ENCODE measurements at regions not wholly inside any gene's neighbourhood (a gene's known extent, or its start where the extent isn't known, plus 50 kb on each side); places are given as distances from the start of the nearest gene placed in this dataset.

GRCh38 chr12:96141216-96141912 is 52.8 kb upstream of the ELK3 start:
- Histone ChIP-seq H3K4me1 (ENCODE audit: insufficient read depth, low read length) (no peaks in the 10 kb centered on the region), H3K27me3 (ENCODE audit: low read length) (no peaks in the 10 kb centered on the region), H3K36me3 (ENCODE audit: low read depth, low read length) (no peaks in the 10 kb centered on the region), H3K4me3 (ENCODE audit: low read length) (no peak overlapping the region), H3K9me3 (ENCODE audit: low read length) (no peaks in the 10 kb centered on the region), H3K79me2 (ENCODE audit: low read length) (no peaks in the 10 kb centered on the region), H3F3A (ENCODE audit: low read length, unreplicated experiment) (no peaks in the 10 kb centered on the region), H2AFZ (ENCODE audit: low read length) (no peak overlapping the region), H3K9me2 (replicated peaks; ENCODE audit: low read length) (no peaks in the 10 kb centered on the region), H4K20me1 (ENCODE audit: low read length) (no peaks in the 10 kb centered on the region), H3K9ac (ENCODE audit: low read length) (no peak overlapping the region), H3K4me2 (ENCODE audit: low read length) (no peak overlapping the region), H3K27ac (ENCODE audit: low read length) (no peak overlapping the region)
- ATAC-seq (no peak), DNase-seq (no peak)
- ChIA-PET CTCF (no interaction called here), POLR2A (ENCODE audit: unreplicated experiment) (interaction anchor here (0.6 kb wide), 1 partner anchor 25 kb away, joined by 7 read pairs; no protein-coding TSS in a partner anchor)
- no TSS peak for BruUV-seq (replicated peaks)
- TF ChIP-seq EZH2phosphoT487 (IDR thresholded peaks at IDR 0.05; ENCODE audit: borderline replicate concordance, low read length) (no peak), CTCF (conservative IDR thresholded peaks at IDR 0.05; ENCODE audit: low read depth, low read length) (no peak), EZH2 (IDR thresholded peaks at IDR 0.05; ENCODE audit: low read length, unreplicated experiment) (no peak)
- intact Hi-C loops (cut with micrococcal nuclease) = no loop called here

- Histone ChIP-seq H2AFZ (ENCODE audit: low read length) (no peak overlapping the region), H3K27ac (ENCODE audit: low read length) (no peak overlapping the region), H3F3A (ENCODE audit: low read length, unreplicated experiment) (no peaks in the 10 kb centered on the region), H3K27me3 (ENCODE audit: low read length) (no peaks in the 10 kb centered on the region), H3K4me1 (ENCODE audit: insufficient read depth, low read length) (no peaks in the 10 kb centered on the region), H3K79me2 (ENCODE audit: low read length) (no peaks in the 10 kb centered on the region), H3K4me3 (ENCODE audit: low read length) (no peak overlapping the region), H3K9me2 (replicated peaks; ENCODE audit: low read length) (no peaks in the 10 kb centered on the region), H4K20me1 (ENCODE audit: low read length) (no peaks in the 10 kb centered on the region), H3K4me2 (ENCODE audit: low read length) (no peak overlapping the region), H3K9me3 (ENCODE audit: low read length) (no peaks in the 10 kb centered on the region), H3K36me3 (ENCODE audit: low read depth, low read length) (no peaks in the 10 kb centered on the region), H3K9ac (ENCODE audit: low read length) (no peak overlapping the region)
- DNase-seq (no peak), ATAC-seq (no peak)
- POLR2A ChIA-PET (ENCODE audit: unreplicated experiment) = no interaction called here
- CTCF ChIA-PET = no interaction called here
- TF ChIP-seq EZH2 (IDR thresholded peaks at IDR 0.05; ENCODE audit: low read length, unreplicated experiment) = no peak
- TF ChIP-seq CTCF (conservative IDR thresholded peaks at IDR 0.05; ENCODE audit: low read depth, low read length) = no peak
- no peak for TF ChIP-seq EZH2phosphoT487 (IDR thresholded peaks at IDR 0.05; ENCODE audit: borderline replicate concordance, low read length)
- BruUV-seq (replicated peaks) = no TSS peak
- intact Hi-C loops (cut with micrococcal nuclease) = no loop called here
Observed at GRCh38 chr12:96143392-96143791, 50.8 kb upstream of the ELK3 start.

- Histone ChIP-seq H3K9me3 (ENCODE audit: low read length) (no peaks in the 10 kb centered on the region), H3K9me2 (replicated peaks; ENCODE audit: low read length) (no peaks in the 10 kb centered on the region), H3K79me2 (ENCODE audit: low read length) (no peaks in the 10 kb centered on the region), H3K4me2 (ENCODE audit: low read length) (no peak overlapping the region), H3K4me1 (ENCODE audit: insufficient read depth, low read length) (no peaks in the 10 kb centered on the region), H3K27ac (ENCODE audit: low read length) (no peak overlapping the region), H2AFZ (ENCODE audit: low read length) (no peak overlapping the region; the same call in 1 of the 2 replicates), H4K20me1 (ENCODE audit: low read length) (no peaks in the 10 kb centered on the region), H3K4me3 (ENCODE audit: low read length) (no peak overlapping the region), H3F3A (ENCODE audit: low read length, unreplicated experiment) (no peaks in the 10 kb centered on the region), H3K36me3 (ENCODE audit: low read depth, low read length) (no peaks in the 10 kb centered on the region), H3K27me3 (ENCODE audit: low read length) (no peaks in the 10 kb centered on the region), H3K9ac (ENCODE audit: low read length) (no peak overlapping the region)
- DNase-seq (no peak), ATAC-seq (no peak)
- ChIA-PET POLR2A (ENCODE audit: unreplicated experiment) (no interaction called here), CTCF (no interaction called here)
- BruUV-seq (replicated peaks) = no TSS peak
- no peak for TF ChIP-seq EZH2 (IDR thresholded peaks at IDR 0.05; ENCODE audit: low read length, unreplicated experiment)
- no peak for TF ChIP-seq CTCF (conservative IDR thresholded peaks at IDR 0.05; ENCODE audit: low read depth, low read length)
- TF ChIP-seq EZH2phosphoT487 (IDR thresholded peaks at IDR 0.05; ENCODE audit: borderline replicate concordance, low read length) = no peak
- intact Hi-C loops (cut with micrococcal nuclease) = no loop called here
Observed at GRCh38 chr12:96143827-96144565, 50.2 kb upstream of the ELK3 start.
